ES-I3 (cell line): ENCODE measurements at regions not wholly inside any gene's neighbourhood (a gene's known extent, or its start where the extent isn't known, plus 50 kb on each side); places are given as distances from the start of the nearest gene placed in this dataset.
"Not testable (repeated sequence)": the region's sequence is repeated elsewhere in the genome, so short reads cannot be mapped to it uniquely, and the experiment has no call there.

ENCODE experiments used
- H3K36me3 ChIP-seq: 2 replicates; pipeline ENCODE4 v1.6.1; 2013; ENCODE audit warnings: mild to moderate bottlenecking, low read length, control low read depth, moderate library complexity; ENCODE audit not compliant: insufficient read depth
- H3K4me1 ChIP-seq: 2 replicates; pipeline ENCODE4 v1.6.1; 2013; ENCODE audit warnings: mild to moderate bottlenecking, control low read depth, low read length; ENCODE audit not compliant: insufficient read depth
- H3K9ac ChIP-seq: 2 replicates; pipeline ENCODE4 v1.6.1; 2013; ENCODE audit warnings: low read depth, mild to moderate bottlenecking, low read length, moderate library complexity
- H3K9me3 ChIP-seq: 2 replicates; pipeline ENCODE4 v1.6.1; 2013; ENCODE audit warnings: mild to moderate bottlenecking, low read length, moderate library complexity; ENCODE audit not compliant: control insufficient read depth, insufficient read depth

DNA sequence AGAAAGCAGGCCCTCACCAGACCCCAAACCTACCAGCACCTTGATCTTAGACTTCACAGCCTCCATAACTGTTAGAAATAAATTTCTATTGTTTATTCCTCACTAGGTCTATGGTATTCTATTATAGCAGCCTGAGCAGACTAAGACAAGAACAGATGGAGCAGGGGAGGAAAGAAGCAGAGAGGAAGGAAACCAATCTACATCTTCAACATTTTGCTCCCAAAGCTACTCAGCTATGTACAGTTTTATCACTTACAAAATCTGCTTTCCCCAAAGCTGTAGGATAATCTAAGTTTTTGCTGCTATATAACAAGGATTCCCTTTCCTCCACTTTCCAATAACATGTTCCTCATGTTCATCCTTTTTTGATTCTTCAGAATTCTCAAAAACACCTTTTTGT, 274.4 kb upstream of the CHAC2 start:
- no peak overlapping the region for H3K9ac ChIP-seq
- H3K36me3 ChIP-seq: no peaks in the 10 kb centered on the region
- no peaks in the 10 kb centered on the region for H3K9me3 ChIP-seq
- H3K4me1 ChIP-seq: no peaks in the 10 kb centered on the region

DNA sequence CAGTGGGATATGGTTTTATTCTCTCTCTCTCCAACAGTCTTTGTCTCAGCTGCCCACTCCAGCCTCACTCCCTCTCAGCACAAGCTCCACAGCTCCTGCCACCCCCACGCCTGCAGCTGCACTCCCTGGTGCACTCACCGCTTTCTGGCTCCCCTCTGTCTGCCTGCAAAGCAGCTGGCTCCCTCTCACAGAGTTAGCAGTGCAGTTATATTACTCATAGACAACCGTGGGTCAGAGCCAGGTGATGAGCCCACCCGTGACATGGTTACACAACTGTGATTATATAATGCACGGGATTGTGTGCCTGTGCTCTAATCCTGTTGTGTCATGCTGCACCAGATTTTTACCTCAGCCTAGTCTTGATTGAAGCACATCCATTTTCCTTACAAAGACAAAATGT, 276.9 kb upstream of the CHAC2 start:
- no peaks in the 10 kb centered on the region for H3K36me3 ChIP-seq
- no peaks in the 10 kb centered on the region for H3K9me3 ChIP-seq
- no peak overlapping the region for H3K9ac ChIP-seq
- H3K4me1 ChIP-seq: no peaks in the 10 kb centered on the region

DNA sequence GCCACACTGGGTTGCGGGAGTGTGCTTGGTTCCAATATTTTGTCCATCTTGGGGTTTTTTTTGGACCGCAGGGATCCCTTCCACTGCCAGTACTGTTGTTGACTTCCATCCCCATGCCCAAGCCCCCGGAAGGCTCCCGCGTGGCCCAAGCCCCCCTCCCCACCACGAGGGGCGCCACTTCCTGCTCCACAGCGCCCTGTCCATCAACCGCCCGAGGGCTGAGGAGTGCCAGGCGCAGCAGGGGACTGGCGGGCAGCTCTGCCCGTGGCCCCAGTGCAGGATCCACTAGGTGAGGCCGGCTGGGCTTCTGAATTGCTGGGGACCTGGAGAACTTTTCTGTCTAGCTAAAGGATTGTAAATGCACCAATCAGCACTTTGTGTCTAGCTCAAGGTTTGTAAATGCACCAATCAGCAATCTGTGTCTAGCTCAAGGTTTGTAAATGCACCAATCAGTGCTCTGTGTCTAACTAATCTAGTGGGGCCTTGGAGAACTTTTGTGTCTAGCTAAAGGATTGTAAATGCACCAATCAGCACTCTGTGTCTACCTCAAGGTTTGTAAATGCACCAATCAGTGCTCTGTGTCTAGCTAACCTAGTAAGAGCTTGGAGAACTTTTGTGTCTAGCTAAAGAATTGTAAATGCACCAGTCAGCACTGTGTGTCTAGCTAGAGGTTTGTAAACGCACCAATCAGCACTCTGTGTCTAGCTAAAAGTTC, 281.3 kb upstream of the CHAC2 start:
- H3K4me1 ChIP-seq, H3K9ac ChIP-seq, H3K36me3 ChIP-seq, H3K9me3 ChIP-seq: not testable (repeated sequence)

DNA sequence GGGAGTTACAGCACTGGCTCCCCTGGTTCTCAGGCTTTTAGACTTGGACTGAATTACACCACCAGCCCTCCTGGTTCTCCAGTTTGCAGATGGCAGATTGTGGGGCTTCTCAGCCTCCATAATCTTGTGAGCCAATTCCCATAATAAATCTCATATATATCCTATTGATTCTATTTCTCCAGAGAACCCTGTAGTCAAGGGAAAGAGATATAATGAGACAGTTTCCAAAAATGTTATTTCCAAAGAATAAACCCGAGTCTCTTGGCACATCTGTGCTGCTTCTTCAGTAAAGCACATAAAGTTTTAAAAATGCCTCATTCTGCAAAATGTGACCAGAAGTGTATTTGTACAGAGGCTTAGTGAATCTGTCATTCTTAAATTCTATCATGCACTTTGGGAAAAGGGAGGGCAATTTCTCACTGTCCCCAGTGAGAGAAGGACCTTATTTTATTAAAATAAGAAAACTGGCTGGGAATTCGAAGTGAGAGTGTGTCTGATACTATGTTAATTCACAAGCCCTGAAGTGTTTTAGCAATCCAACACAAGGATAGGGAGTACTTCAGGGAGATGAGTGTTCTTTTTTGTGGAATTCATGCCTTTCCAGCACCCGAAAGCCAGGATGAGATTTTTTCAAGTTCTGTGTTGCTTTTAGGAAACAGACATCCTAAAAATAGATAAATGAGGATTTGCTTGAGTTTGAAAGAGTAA, 282.4 kb upstream of the CHAC2 start:
- no peaks in the 10 kb centered on the region for H3K9me3 ChIP-seq
- no peaks in the 10 kb centered on the region for H3K36me3 ChIP-seq
- no peaks in the 10 kb centered on the region for H3K4me1 ChIP-seq
- H3K9ac ChIP-seq: no peak overlapping the region

DNA sequence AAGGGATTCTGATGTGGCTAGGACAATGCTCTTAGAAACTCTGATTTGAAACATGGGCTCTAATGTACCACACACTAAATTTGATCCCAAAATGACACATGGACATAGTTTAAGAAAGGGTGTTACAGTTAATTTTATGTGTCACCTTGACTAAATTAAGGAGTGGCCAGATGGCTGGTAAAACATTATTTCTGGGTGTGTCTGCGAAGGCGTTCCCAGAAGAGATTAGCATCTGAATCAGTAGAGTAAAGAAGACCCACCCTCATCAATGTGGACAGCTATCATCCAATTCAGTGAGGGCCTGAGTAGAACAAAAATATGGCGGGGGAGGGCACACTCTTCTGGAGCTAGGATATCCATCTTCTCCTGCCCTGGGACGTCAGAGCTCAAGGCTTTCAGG, 283.1 kb upstream of the CHAC2 start:
- H3K36me3 ChIP-seq: no peaks in the 10 kb centered on the region
- no peak overlapping the region for H3K9ac ChIP-seq
- no peaks in the 10 kb centered on the region for H3K4me1 ChIP-seq

DNA sequence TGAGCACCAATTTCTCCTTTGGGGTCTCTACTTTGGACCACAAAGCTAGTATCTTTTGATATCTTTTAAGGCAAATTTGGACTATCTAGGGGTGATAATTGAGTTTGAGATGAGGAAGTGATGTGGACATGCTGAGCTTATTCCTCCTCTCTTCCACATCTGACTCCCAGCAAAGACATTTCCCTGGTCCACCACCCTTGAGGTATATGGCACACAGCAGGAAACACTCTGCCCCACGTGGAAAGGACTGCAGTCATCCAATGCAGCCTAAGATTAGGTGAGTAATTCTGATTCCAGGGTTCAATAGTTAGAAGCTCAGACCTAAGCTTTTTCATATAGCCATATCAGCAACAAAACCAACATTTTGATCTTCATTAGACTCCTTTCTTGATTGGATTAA, 290.1 kb upstream of the CHAC2 start:
- Histone ChIP-seq H3K36me3 (no peaks in the 10 kb centered on the region), H3K4me1 (no peaks in the 10 kb centered on the region), H3K9ac (no peak overlapping the region), H3K9me3 (no peaks in the 10 kb centered on the region)

More for the DNA sequence above, 283.1 kb upstream of the CHAC2 start:
- no peaks in the 10 kb centered on the region for H3K9me3 ChIP-seq

DNA sequence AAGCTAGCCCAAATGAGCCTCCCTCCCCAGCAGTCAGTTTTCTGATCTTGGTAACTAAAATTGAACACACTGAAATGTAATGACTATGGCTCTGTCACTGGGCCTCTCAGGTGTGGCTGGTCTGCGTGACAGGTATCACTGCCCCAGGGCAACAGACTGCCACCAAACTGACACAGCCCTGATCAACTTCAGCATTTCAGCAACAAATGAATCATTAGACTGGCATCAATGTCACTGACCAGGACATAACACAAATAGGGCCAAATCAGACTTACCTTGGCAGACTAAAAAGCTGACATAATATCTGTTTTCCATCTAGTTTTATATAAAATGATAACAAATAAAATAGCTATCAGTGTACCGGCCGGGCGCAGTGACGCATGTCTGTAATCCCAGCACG, 290.8 kb upstream of the CHAC2 start:
- Histone ChIP-seq H3K9me3 (no peaks in the 10 kb centered on the region), H3K9ac (no peak overlapping the region), H3K36me3 (no peaks in the 10 kb centered on the region), H3K4me1 (no peaks in the 10 kb centered on the region)

DNA sequence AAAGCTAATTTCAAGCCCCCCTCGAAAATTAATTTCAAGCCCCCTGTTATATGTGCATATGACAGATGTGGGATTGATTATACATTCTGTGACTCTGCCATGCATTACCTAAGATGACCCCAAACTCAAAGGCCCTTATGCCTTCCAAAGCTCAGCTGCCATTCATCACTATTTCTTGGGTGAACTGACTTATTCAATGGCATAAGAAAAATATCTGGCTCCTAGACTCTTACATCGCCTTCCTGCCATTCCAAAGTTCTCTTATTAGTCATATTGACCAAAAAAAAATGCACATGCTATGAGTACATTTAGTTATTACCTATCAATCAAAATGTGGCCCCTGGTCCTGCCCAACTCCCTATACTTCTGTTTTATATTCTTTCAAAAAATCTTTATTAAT, 291.8 kb upstream of the CHAC2 start:
- Histone ChIP-seq H3K4me1 (no peaks in the 10 kb centered on the region), H3K9me3 (no peaks in the 10 kb centered on the region), H3K9ac (no peak overlapping the region), H3K36me3 (no peaks in the 10 kb centered on the region)

DNA sequence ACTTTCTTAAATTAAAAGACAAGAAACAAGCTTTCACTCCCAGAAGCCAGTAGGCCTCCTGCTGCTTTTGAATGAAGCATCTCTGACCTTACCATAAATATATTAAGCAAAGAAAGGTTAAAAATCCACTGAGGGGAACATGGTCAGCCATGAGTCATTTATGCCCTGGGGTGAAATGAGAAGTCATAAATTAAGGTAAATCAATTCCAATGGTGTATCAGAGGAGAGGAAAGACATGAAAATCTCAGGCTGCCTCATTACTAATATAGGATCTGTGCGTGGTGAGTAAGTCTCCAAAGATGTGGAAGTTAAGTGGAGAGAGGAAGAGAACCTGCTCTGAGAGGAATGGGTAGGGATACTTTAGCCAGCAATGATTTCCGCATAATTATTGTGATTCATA, 292.3 kb upstream of the CHAC2 start:
- H3K4me1 ChIP-seq: no peaks in the 10 kb centered on the region
- no peak overlapping the region for H3K9ac ChIP-seq
- H3K36me3 ChIP-seq: no peaks in the 10 kb centered on the region
- H3K9me3 ChIP-seq: no peaks in the 10 kb centered on the region

DNA sequence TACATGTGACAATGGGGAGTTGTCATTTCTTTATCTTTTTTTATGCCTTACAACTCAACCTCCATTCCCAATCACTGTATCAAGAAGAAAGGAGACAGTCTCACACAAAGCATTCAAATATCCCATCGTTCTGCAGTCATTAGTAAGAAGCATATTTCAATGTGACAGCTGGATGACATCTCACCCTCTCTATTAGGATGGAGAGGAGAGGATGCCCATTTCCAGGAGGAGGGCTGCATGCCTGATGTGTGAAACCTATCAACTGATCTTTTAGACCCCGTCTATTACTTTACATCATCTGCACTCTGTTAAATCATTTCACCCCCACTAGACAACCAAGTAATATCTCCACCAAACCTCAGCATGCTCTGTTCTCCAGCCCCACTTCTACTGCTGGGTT, 292.7 kb upstream of the CHAC2 start:
- no peaks in the 10 kb centered on the region for H3K4me1 ChIP-seq
- no peaks in the 10 kb centered on the region for H3K9me3 ChIP-seq
- no peak overlapping the region for H3K9ac ChIP-seq
- no peaks in the 10 kb centered on the region for H3K36me3 ChIP-seq

DNA sequence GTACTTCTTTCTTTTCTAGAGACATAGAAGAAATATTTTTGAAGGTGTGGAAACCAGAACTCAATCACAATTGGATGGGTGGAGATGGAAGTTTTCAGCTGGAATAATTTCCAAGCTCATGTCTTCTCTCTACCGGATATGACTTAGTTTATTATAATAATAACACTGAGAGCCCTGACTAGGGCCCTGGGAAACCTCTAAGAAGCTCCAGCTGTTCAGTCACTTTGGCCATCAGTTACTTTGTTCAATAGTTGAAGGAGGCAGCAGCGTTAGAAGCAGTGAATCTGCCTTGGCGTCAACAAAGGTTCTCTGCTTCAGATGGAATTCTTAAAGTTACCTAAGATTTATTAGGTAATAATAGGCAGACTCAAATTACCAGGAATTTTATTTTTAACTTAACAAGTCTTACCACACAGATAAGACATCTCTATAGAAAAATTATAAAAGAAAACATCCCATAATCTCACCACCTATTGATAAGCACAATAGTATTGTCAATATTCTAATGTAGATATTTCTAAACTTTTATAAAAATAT, 293.8 kb upstream of the CHAC2 start:
- no peak overlapping the region for H3K9ac ChIP-seq
- H3K36me3 ChIP-seq: no peaks in the 10 kb centered on the region
- no peaks in the 10 kb centered on the region for H3K4me1 ChIP-seq
- H3K9me3 ChIP-seq: no peaks in the 10 kb centered on the region

DNA sequence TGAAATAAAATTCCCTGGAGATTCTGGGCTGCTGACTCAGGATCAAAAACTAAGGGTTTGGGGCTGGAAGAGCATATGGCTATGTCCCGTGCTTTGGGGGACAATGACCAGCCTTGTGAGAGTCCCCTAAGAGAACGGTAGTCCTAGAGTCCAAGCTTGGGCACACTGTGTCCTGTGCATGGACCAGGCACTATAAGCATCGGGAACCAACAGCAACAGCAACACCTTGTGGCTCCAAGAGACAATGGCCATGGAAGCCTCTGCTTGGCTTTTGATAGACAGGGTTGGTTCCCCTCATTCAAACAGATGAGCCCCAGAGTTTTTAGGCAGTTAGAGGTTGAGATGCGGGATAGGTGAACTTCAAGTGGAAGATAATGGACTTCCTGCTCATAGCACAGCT, 294.4 kb upstream of the CHAC2 start:
- Histone ChIP-seq H3K4me1 (no peaks in the 10 kb centered on the region), H3K9ac (no peak overlapping the region), H3K36me3 (no peaks in the 10 kb centered on the region), H3K9me3 (no peaks in the 10 kb centered on the region)

DNA sequence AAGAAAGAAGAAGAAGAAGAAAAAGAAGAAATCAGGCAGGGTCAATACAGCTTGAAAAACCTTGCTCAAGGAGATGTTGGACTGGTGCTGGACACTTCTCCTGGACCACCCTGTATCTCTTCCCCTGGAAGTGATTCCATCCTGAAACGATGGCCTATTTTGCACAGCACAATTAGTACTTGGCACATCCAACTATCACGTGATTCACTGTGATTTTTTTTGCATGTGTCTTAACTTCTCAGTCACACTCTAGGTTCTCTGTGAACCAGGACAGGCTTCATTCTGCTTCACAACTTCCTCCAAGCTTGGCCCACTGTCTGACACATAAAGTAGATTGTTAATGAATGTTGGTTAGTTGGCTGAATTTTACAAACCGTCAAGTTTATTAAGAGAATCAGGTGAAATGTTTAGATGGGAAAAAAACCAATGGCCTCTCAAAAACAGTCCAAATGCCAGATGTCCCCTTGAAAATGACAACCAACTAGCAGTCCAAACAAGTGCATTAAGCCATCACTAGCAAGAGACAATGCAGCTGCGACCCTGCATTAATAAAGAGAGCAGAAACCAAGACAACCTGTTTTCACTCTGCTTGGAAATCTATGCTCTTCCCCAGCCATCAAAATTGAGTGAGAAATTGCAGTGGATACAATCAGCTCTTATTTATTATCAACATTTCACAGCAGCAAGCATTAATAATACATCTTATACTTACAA, 300.0 kb upstream of the CHAC2 start:
- no peaks in the 10 kb centered on the region for H3K9me3 ChIP-seq
- no peak overlapping the region for H3K9ac ChIP-seq
- H3K36me3 ChIP-seq: no peaks in the 10 kb centered on the region
- H3K4me1 ChIP-seq: no peaks in the 10 kb centered on the region

DNA sequence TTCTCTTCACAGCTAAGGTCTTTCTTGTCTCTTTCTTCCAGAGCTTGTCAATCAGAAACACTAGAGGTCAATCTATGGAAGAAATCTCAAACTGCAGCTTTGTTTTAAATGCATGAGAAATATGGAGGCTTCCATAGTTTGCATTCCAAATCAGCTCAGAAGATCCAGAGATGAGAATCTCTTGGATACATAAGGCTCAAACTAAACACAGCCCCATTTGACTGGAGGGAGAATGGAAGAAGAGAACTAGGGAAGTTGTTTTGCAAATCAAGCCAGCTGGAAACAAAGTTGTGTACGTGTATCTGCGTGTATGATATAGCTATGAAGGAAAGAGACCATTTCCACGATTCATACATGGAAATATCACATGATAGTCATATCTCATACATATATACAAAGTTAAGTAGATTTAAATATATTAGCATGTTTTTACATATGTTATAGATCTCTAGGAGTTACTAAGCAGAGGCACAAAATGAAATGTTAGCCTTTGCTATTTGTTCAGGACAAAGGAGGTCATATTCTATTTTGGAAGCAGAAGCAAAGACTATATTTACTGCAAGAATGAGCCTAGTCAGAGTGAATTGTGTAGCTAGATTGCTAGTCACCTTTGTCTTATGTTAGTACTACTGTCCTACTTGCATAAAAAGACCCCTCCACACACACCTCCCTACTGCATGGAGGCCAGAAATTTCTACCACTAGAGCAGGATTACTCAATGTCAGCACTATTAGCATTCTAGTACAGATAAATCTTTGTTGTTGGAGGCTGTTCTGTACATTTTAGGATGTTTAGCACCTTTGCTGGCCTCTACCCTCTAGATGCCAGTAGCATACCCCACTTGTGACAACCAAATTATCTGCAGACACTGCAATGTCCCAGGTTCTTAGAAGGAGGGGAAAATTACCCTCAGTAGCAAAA, 303.5 kb upstream of the CHAC2 start:
- Histone ChIP-seq H3K9ac (no peak overlapping the region), H3K36me3 (no peaks in the 10 kb centered on the region), H3K9me3 (no peaks in the 10 kb centered on the region), H3K4me1 (no peaks in the 10 kb centered on the region)
